Ascending aorta (tissue), 2 donors: ENCODE measurements at regions not wholly inside any gene's neighbourhood (a gene's known extent, or its start where the extent isn't known, plus 50 kb on each side); places are given as distances from the start of the nearest gene placed in this dataset.

Source experiments
- DNase-seq, 2 donors: peaks; one replicate each; pipeline ENCODE4 v3.0.0-alpha.2; 2019; ENCODE audit warnings: low spot score in 2 of 2
- H3K27ac ChIP-seq, 2 donors: fragments of 200-600 bp; sonication (generic); one replicate each; pipeline ENCODE4 v1.5.1; 2016 to 2017; ENCODE audit warnings: mild to moderate bottlenecking in 1 of 2
- H3K27me3 ChIP-seq: fragments of 200-600 bp; sonication (generic); one replicate; pipeline ENCODE4 v1.5.1; 2017
- H3K36me3 ChIP-seq, 2 donors: fragments of 200-600 bp; sonication (generic); one replicate each; pipeline ENCODE4 v1.5.1; 2016
- H3K4me1 ChIP-seq, 2 donors: fragments of 200-600 bp; sonication (generic); one replicate each; pipeline ENCODE4 v1.5.1; 2016 to 2017; ENCODE audit warnings: mild to moderate bottlenecking in 1 of 2
- H3K4me3 ChIP-seq, 2 donors: fragments of 200-600 bp; sonication (generic); one replicate each; pipeline ENCODE4 v1.5.1; 2016 to 2017; ENCODE audit warnings: mild to moderate bottlenecking in 1 of 2
- H3K9me3 ChIP-seq, 2 donors: fragments of 200-600 bp; sonication (generic); one replicate each; pipeline ENCODE4 v1.5.1; 2016
- CTCF ChIP-seq, 3 experiments: fragments of 200-600 bp in 2 of 3; fragments of 450-650 bp in 1 of 3; sonication (generic) in 2 of 3; IDR thresholded peaks; one replicate each; pipeline ENCODE4 v1.5.1; 2016 to 2019; ENCODE audit warnings: antibody characterized with exemption in 3 of 3, mild to moderate bottlenecking in 1 of 3, moderate library complexity in 1 of 3
- intact Hi-C: fragments of 100-400 bp; cut with DNase I; formaldehyde crosslinking; loops from one replicate; pipeline ENCODE4 v1.15.1; 2023

GRCh38 chr5:167264348-167264747, 1027.1 kb upstream of the WWC1 start:
- no peak overlapping the region for H3K4me3 ChIP-seq
- H3K36me3 ChIP-seq: no peaks in the 10 kb centered on the region
- no peaks in the 10 kb centered on the region for H3K9me3 ChIP-seq
- DNase-seq: no peak
- H3K4me1 ChIP-seq: no peaks in the 10 kb centered on the region
- H3K27ac ChIP-seq: no peak overlapping the region
- H3K27me3 ChIP-seq: no peaks in the 10 kb centered on the region
- no peak for TF ChIP-seq CTCF (IDR thresholded peaks at IDR 0.05)
- intact Hi-C loops: no loop called here

GRCh38 chr5:167268337-167268736, 1023.1 kb upstream of the WWC1 start:
- DNase-seq: no peak
- Histone ChIP-seq H3K36me3 (no peaks in the 10 kb centered on the region), H3K27me3 (no peaks in the 10 kb centered on the region), H3K9me3 (no peaks in the 10 kb centered on the region), H3K4me3 (no peak overlapping the region), H3K27ac (no peak overlapping the region), H3K4me1 (no peaks in the 10 kb centered on the region)
- intact Hi-C loops: no loop called here
- TF ChIP-seq CTCF (IDR thresholded peaks at IDR 0.05): no peak

- intact Hi-C loops: no loop called here
- H3K27ac ChIP-seq: no peak overlapping the region
- TF ChIP-seq CTCF (IDR thresholded peaks at IDR 0.05): no peak
- H3K9me3 ChIP-seq: no peaks in the 10 kb centered on the region
- no peak for DNase-seq
- H3K36me3 ChIP-seq: no peaks in the 10 kb centered on the region
- no peak overlapping the region for H3K4me3 ChIP-seq
- H3K4me1 ChIP-seq: no peaks in the 10 kb centered on the region
- H3K27me3 ChIP-seq: no peaks in the 10 kb centered on the region
These were observed 1022.3 kb upstream of the WWC1 start for GRCh38 chr5:167269146-167269545.

- Histone ChIP-seq H3K27ac (no peak overlapping the region), H3K4me3 (no peak overlapping the region), H3K4me1 (no peaks in the 10 kb centered on the region), H3K27me3 (no peaks in the 10 kb centered on the region), H3K36me3 (no peaks in the 10 kb centered on the region), H3K9me3 (no peaks in the 10 kb centered on the region)
- DNase-seq: no peak
- no peak for TF ChIP-seq CTCF (IDR thresholded peaks at IDR 0.05)
- intact Hi-C loops: no loop called here
These were observed 1020.4 kb upstream of the WWC1 start for GRCh38 chr5:167271081-167271480.

GRCh38 chr5:167271511-167271910, 1019.9 kb upstream of the WWC1 start:
- H3K27ac ChIP-seq: no peak overlapping the region
- H3K4me1 ChIP-seq: no peaks in the 10 kb centered on the region
- H3K36me3 ChIP-seq: no peaks in the 10 kb centered on the region
- intact Hi-C loops: no loop called here
- TF ChIP-seq CTCF (IDR thresholded peaks at IDR 0.05): no peak
- H3K27me3 ChIP-seq: no peaks in the 10 kb centered on the region
- no peak for DNase-seq
- H3K4me3 ChIP-seq: no peak overlapping the region
- H3K9me3 ChIP-seq: no peaks in the 10 kb centered on the region

- H3K36me3 ChIP-seq: no peaks in the 10 kb centered on the region
- H3K4me1 ChIP-seq: peaks cover 0 to 3% of the 10 kb centered on the region in 2 donors
- DNase-seq: no peak
- no peaks in the 10 kb centered on the region for H3K27me3 ChIP-seq
- H3K4me3 ChIP-seq: no peak overlapping the region
- H3K9me3 ChIP-seq: no peaks in the 10 kb centered on the region
- H3K27ac ChIP-seq: no peak overlapping the region
- TF ChIP-seq CTCF (IDR thresholded peaks at IDR 0.05): no peak
- intact Hi-C loops: no loop called here
These were observed 1011.3 kb upstream of the WWC1 start for GRCh38 chr5:167280111-167280510.
